GM19452 (cell line): ENCODE measurements at regions not wholly inside any gene's neighbourhood (a gene's known extent, or its start where the extent isn't known, plus 50 kb on each side); places are given as distances from the start of the nearest gene placed in this dataset.
A peak's percentile ranks its signal among the peaks of the same experiment; 100 is the strongest.

Experiments used
- ATAC-seq: cut with Tn5 transposase; IDR thresholded peaks from one replicate; pipeline ENCODE4 v1.9.1; 2021; ENCODE audit not compliant: unreplicated experiment

DNA sequence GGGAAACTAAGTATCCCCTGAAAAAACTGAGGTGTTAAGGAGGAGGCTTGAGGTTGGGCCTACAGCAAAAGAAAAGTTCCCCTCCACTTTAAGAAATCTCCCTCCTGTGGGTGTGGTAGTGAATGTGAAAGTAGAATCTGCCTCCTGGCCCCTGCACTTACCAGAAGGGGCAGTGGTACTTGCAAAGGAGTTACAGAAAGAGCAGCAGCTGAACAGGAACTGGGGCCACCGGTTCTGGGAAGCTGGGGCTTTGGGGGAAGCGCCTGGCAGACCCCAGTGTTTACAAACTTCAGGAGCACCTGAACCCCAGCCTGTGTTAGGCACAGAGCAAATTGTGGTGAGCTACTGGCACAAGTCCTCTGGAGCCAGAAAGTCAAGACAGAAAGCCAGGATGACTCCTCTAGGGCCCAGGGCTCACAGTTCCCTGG is 250.2 kb upstream of the FGGY start:
- peak; percentile 93 for ATAC-seq

DNA sequence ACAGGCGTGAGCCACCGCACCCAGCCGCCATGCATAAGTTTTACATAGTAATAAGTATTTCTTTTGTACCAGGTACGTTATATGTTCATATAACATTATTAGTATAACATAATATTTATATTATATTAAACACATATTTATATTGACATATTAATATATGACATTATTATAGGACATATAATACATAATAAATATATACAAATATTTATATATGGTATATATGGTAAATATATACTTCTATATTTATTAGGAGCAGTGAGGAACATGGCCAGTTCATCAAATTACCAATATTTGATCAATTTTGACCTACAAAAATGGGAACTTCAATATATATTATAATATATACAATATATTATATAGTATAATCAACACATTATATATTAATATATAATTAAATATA is 245.9 kb upstream of the FGGY start:
- ATAC-seq = no peak

DNA sequence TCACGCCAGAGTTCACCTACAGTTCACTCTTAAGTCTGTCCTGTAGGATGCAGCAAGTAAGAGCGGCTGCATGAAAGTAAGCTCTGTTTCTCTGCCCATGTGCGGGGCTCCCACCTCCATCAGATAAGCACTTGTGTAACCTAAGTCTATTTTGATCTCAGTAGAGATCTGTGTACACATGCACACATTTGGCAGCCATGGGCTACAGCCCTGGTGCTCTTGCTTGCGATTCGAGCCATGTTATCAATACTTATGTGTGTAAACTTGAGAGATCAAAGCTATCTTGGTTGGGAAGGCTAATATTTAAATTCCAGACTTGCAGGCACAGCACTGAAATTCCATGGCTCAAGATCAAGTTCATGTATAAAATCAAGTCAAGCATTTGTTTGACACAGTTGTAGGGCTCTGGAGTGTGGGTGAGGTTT is 244.7 kb upstream of the FGGY start:
- no peak for ATAC-seq

DNA sequence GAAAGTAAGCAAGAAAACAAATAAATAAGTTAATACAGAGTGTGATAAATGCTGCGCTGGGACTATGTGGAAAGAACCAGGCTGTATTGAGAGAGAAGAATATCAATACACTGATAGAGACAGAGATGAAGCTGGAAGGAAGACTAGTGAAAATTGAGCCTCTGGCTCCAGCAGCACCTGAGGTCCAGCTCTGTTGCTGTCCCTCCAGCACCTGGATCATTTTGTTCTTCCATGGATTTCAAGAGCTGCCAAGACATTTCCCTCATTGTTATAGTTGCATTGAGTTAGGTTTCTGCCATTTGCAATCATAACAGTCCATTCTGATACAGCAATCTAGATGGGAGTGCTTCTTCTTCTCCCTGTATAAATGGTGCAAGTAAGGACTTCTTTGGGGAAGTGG is 242.7 kb upstream of the FGGY start:
- no peak for ATAC-seq

DNA sequence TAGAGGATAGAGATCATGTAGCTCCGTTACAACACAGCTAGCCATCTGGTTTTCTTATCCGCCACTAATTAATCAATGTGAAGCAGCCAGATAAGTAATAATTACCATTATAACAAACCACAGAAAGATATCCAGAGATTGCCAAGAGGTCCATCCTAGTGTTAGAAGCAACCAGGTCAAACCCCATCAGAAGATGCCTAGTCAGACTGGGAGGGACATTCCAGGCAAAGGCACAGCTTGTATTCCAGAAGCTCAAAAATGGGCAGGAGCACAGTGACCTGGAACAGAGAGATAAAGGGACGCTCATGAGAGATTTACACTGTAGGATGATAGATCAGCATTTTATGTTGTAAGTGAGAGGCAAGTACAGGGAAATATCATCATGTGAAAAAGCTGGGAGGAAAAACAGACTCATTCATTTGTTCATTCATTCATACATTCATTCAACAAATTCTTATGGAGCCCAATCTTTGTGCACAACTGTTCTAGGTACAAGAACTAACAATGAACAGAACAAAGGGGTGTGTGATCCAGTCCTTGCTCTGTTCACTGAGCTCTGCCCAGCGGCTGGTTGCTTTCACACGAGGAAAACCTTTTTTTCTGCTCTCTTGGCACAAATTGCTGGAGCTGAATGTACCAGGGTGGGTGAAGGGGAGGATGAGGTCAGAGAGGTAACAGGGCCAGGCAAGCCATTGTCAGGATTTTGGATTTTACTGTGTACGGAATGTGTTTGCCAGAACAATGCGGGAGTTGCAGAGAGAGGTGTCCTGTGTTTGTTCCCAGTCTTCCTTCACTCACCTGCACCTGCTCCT is 240.8 kb upstream of the FGGY start:
- no peak for ATAC-seq

DNA sequence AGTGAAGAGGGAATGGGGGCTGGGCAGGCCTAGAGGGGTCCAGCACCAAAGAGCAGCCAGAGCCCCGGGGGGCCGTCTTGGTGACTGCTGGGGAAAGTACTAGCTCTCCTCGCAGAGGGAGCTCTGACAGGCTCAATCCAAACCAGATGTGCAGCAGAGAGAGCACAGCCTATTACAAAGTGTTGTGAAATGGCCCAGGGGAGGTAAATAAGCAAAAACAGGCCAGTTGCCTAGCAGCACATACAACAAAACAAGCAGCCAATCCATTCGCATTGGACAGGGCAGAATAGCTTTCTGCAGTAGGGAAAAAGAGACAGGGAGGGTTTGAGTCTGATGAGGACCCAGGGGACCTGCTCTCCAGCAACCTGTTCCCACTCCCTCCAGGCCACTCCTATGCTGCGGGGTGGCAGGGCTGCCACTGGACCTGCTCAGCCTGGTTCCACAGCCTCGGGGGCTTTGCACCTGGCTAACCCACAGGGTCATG is 239.6 kb upstream of the FGGY start:
- ATAC-seq = no peak

DNA sequence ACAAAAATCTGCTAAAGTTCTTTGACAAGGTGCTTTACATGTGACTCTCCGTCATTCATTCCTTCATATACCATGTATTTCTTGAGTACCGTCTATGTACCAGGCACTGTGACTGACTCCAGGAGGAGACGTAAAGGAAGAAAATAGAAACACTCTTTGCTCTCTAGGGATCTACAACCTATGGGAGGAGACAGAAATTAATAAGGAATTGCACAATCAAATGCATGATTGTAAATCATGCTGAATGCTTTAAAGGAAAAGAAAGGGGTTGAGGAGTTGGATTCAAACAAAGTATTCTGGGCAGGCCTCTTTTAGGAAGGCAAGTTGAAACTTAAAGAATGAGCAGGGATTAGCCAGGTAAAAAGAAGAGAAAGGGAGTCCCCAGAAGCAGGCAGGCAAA is 239.1 kb upstream of the FGGY start:
- ATAC-seq = no peak

DNA sequence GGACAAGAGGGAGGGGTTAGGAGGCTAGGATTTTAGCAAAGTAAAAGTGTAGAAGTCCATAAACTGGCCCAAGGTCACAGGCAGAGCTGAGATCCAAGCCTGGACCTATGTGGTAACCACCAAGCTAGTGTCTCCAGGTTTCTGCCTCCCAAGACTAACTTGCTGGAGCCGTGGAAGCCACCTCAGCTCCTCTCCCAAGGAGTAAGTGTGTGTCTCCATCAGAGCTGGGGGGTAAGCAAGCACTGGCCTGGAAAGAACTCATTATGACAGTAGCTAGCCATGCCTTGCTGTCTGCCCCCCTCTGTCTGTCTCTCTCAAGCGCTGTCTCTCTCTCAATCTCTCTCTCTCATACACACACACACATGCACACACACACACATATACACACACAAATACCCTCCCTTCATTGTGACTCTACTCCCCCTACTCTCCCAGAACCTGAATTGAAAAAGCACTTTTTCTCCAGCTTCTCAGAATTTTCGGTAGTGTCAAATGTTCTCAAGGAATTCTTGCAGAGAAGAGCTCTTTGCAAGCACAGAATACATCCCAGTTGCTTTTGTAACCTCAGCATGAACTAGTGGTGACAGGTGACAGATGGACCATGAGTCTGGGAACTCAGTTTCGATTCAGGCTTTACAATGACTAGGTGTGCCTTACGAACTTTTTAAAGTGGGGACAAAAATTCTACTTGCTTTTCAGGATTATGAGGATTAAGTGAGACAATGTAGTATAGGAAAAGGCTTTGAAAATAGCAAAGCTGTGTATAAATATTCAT is 238.0 kb upstream of the FGGY start:
- no peak for ATAC-seq

DNA sequence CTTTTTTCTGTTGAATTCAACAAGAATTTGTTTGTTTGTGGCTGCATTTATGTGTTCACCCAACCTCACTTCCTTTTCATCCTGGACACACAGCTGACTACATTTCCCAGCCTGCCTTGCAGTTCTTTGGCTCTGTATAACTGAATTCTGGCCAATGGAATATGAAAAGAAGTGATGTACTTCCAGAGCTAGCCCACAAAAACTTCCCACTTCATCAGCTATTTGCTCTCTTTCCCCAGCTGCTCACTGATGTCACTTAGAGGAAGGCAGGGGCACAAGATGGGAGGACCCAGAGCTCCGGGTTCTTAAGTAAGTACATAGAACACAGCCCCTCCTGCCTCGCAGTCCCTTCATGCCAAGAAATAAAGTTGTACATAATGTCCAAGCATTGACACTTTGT is 235.0 kb upstream of the FGGY start:
- ATAC-seq = no peak

DNA sequence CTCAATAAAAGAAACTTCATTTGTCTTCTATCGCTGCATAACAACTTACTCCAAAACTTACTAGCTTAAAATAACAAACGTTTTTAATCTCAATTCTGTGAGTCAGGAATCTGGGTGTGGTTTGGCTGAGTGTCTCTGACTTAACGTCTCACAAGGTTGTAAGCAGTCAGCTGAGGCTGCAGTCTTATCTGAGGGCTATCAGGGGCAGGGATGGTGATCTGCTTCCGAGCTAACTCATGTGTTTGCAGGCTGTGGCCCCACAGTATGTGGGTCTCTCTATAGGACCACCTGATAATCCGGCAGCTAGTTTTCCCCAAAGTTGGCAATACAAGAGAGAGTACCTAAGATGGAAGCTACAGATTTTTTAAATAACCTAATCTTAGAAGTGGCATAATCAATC is 234.2 kb upstream of the FGGY start:
- no peak for ATAC-seq

DNA sequence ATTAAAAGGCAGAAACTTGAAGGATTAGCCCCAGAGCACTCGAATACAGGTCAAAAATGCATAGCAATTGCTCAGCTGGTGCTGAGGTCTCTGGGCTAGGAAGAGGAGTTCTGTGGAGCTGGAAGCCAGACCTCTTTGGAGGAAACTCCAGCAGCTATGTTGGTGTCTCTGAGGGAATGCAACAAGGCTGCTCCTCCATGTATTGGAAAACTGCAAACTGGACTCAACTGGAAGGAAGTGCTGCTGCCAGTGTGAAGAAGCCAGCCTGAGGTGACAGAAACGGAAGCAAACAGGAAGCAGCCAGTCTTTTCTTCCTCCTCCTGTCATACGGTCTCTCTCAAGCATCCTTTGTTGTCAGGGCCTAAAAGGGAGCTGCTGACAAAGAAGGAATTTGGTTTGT is 233.4 kb upstream of the FGGY start:
- ATAC-seq = no peak

DNA sequence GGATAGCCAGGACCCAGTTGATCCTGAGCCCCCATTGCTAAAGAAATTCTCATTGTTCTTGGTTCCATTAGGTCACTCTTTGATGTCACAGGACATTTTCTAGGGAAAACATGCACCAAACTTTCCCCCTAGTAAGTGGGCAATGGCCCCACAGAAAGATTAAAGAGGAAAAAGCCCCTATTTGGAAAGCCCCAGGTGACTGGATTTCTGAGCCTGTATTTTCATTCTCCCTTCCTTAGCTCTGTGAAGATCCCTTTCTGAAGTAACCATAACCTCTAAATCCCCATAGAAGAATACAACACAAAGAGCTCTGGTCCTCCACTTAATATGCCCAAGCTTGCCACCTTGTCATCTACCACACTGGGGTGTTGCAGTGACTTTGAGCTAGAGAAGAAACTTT is 232.3 kb upstream of the FGGY start:
- no peak for ATAC-seq

DNA sequence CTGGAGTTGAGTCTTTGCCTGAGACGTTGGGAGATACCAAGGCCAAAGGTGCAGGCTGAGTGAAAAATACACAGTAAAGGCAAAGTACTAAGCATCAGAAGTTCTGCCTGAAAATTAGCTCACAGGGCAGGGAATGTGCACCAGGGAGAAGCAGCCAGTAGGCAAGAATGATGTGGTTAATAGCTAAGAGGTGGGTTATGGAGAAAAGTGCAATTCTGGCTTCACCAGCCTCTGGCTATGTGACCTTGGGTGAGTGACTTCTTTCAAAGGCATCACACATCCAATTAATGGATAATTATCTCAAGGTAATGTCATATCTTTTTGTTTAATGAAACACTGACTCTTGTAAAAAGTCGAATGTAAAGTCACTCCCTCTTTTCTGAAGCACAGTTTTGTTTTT is 230.7 kb upstream of the FGGY start:
- ATAC-seq = no peak

DNA sequence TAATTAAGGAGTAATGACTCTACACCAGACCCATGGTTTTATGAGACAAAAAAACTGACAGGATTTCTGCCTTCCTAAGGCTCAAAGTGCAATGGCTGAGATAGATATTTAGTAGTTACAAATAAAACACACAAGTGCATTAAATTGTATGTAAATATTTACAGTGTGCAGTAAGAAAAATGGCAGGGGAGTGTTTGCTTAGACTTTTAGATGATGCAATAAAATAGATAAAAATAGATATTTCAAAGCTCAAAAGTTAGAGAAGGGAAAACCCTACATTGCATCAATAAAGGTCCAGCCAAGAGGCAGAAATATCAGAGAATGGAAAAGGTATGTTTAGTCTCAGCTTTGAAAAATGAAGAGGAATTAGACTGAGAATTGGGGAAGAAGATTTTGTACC is 226.3 kb upstream of the FGGY start:
- ATAC-seq = no peak

DNA sequence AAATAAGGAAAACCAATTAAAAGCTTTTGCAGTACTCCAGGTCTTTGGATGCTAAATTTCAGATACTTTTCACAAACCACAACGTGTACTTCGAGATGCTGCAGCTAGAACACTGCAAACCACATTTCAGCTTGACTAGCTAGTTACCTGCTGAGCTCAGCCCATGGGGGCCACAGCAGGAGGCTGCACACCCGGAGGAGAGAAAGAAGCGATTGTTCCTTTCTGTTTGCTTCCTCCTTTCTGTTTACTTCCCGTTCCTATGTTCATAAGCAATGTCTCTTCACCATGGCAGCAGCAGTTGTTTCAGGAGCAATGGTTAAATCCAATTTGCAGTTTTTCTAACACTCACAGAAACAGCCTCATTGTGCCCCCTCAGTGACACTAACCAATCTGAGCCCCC is 225.6 kb upstream of the FGGY start:
- ATAC-seq = no peak

DNA sequence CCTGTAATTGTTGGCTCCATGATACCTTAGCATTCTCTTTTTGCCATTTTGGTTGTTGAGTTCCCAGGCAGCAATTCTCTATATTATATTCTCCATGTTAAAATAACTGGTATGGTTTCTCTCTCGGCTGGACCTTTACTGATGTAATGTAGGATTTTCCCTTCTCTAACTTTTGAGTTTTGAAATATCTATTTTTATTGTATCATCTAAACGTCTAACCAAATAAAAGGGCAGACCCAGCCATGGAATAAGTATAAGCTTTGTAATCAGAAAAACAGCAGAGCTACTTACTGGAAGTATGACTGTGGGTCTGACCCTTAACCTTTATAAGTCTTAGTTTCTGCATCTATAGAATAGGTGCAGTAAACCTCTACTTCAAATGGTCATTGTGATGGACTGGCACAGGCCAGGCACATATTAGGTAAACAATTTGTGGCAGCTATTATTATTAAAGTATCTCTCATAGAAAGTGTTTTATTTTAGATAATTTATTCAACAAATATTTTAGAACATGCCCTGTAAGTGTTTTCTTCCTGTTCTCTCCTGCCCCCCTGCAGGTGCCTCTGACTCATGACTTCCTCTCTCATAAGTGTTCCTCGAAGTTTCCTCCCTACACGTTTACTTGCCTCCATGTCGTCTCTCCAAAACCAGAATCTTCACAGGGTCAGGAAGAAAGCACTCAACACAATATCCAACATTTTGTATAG is 224.9 kb upstream of the FGGY start:
- ATAC-seq = no peak

DNA sequence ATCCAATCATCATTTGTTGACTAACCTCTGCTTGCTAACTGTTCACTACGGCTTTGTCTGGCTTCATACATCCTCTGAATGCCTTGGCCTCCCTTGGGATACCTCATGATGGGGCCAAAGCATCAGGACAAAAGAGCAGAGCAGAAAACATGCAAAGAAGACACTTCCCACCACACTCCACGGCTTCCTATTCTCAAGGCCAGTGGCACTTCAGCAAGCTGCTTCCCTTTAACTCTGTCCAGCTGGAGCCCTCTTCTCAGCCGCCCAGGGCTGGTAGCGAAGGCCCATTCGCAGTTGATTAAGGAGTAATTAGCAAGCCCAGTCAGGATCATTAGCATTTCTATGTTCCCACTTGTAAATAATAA is 224.3 kb upstream of the FGGY start:
- no peak for ATAC-seq

DNA sequence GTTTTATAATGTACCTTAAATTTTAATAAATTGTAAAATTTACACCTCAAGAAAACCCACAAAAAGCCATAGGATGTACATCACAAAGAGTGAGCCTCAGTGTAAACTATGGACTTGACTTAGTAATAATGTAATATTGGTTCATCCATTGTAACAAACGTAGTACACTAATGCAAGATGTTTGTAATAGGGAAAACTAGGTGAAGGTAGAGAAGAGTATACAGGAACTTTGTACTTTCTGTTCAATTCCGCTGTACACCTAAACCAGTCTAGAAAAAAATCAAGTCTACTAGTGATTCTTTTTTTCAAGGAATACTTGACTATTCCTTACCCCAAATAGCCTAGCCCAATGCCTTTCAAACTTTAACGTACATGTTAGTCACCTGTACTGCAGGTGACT is 222.3 kb upstream of the FGGY start:
- ATAC-seq = no peak

DNA sequence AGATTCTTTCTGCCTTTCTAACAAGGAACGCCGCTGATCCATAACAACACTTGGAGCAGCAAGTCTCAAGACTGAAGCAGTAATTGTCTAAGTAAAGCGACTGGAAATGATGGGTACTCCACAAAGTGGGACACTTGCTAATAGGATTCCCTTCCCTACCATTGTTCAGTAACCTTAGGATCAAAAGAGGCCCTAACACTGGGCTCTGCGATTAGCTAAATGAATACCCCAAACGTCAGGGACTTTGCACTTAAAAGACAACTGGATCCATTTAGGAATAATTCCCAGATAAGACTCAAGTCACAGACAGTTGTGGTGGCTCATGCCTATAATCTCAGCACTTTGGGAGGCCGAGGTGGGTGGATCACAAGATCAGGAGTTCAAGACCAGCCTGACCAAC is 221.9 kb upstream of the FGGY start:
- no peak for ATAC-seq

DNA sequence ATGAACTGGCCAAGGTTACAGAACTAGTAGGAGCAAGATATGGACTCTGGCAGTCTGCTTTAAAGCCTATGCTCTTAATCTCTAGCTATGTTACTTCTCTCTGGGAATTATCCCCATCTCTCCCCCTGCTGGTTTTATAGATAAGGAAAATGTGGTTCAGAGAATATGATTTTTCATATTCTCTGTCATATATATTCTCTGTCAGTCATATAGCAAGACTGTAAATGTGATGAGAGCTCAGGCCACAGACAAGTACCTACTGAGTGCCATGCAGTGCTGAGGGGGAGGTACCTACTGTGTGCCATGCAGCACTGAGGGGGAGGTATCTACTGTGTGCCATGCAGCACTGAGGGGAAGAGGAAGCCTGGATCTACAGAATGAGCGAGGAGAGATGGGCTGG is 220.3 kb upstream of the FGGY start:
- ATAC-seq = no peak

DNA sequence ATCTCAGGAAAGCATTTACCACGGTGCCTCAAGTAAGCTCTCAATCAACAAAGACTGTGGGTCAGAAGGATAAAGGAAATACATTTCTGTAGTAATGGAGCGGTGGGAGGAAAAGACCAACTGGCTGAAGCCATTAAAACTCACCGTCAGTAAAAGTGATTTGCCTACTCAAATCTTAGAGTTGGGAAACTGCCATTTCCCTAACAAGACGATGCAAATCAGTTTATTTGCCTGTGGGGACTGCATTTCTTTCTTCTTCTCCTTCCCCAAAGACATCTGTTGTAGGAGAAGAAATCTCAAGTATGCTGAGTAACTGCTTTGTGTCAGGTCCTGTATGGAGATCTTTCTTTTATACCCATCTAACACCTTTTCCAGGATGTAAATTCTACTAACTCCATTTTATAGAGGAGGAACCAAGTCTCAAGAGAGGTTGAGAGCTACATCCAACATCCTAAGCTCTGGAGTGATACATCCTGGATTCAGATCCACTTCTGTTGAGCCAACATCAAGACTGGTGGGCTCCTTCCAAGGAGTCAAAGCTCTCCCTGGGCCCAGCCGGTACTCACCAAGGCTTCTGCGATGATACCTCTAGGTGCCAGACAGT is 219.3 kb upstream of the FGGY start:
- no peak for ATAC-seq
